Spinal cord (tissue), 9 donors: ENCODE measurements at regions not wholly inside any gene's neighbourhood (a gene's known extent, or its start where the extent isn't known, plus 50 kb on each side); places are given as distances from the start of the nearest gene placed in this dataset.

Source experiments
- DNase-seq, 6 donors: peaks; one replicate each; pipeline versions ENCODE4 v3.0.0 to v3.0.0-alpha.2; 2013 to 2015; ENCODE audit warnings: low spot score in 6 of 6, low read depth in 4 of 6
- H3K27ac ChIP-seq: one replicate; pipeline ENCODE4 v1.5.1; 2013; ENCODE audit warnings: low read depth, low read length, control low read depth
- H3K27me3 ChIP-seq: one replicate; pipeline ENCODE4 v1.6.1; 2013; ENCODE audit warnings: low read length; ENCODE audit not compliant: control insufficient read depth, insufficient read depth
- H3K36me3 ChIP-seq: one replicate; pipeline ENCODE4 v1.6.1; 2013; ENCODE audit warnings: low read length; ENCODE audit not compliant: control insufficient read depth, insufficient read depth
- H3K4me1 ChIP-seq: one replicate; pipeline ENCODE4 v1.6.1; 2013; ENCODE audit warnings: low read length; ENCODE audit not compliant: control insufficient read depth, insufficient read depth
- H3K4me3 ChIP-seq: one replicate; pipeline ENCODE4 v1.5.1; 2013; ENCODE audit warnings: low read depth, low read length, control low read depth
- H3K9me3 ChIP-seq: one replicate; pipeline ENCODE4 v1.6.1; 2013; ENCODE audit warnings: low read length; ENCODE audit not compliant: control insufficient read depth, insufficient read depth
- WGBS: methylation state at CpG from one replicate; pipeline ENCODE4 v1.1.5; 2013; ENCODE audit warnings: missing lambda C conversion rate; ENCODE audit not compliant: insufficient coverage; 5-methylcytosine and 5-hydroxymethylcytosine counted together
- donor health status: healthy.

DNA sequence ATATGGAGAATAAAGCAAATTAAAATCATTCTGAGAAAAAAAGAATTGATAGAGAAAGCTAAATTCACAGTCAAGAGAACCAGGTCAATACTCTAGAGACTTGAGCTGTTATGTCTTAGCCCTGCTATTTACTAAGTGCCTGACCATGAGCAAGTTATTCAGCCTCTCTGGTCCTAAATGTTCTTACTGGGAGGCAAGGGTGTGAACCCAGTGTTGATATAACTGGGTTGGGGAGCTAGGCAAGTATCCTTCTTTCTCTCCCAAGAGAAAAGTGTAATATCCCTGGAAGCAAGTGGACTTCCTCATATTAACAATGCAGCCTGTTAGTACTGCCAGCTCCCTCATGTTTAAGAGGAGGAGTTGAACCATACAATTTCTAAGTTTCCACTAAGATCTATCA is 488.9 kb upstream of the RASGRP1 start:
- Histone ChIP-seq H3K27me3 (no peaks in the 10 kb centered on the region), H3K4me1 (no peaks in the 10 kb centered on the region), H3K27ac (no peak overlapping the region), H3K36me3 (no peaks in the 10 kb centered on the region), H3K4me3 (no peak overlapping the region), H3K9me3 (peaks cover 3% of the 10 kb centered on the region)
- no peak for DNase-seq

GRCh38 chr15:39054128-39054732 is 489.6 kb upstream of the RASGRP1 start:
- DNase-seq, result peak in 1 of 6 donors; percentile 25
- H3K9me3 ChIP-seq, result peaks cover 3% of the 10 kb centered on the region
- no peaks in the 10 kb centered on the region for H3K4me1 ChIP-seq
- no peak overlapping the region for H3K27ac ChIP-seq
- no peaks in the 10 kb centered on the region for H3K27me3 ChIP-seq
- H3K36me3 ChIP-seq, result no peaks in the 10 kb centered on the region
- WGBS, result 29% methylated on average over 2 of the region's 5 CpGs
- no peak overlapping the region for H3K4me3 ChIP-seq

GRCh38 chr15:39056357-39056756 is 491.7 kb upstream of the RASGRP1 start:
- Histone ChIP-seq H3K4me3 (no peak overlapping the region), H3K27me3 (no peaks in the 10 kb centered on the region), H3K27ac (no peak overlapping the region), H3K36me3 (no peaks in the 10 kb centered on the region), H3K9me3 (no peaks in the 10 kb centered on the region), H3K4me1 (no peaks in the 10 kb centered on the region)
- no CpG with 5 or more reads among the region's 1 CpG for WGBS
- DNase-seq, result no peak

DNA sequence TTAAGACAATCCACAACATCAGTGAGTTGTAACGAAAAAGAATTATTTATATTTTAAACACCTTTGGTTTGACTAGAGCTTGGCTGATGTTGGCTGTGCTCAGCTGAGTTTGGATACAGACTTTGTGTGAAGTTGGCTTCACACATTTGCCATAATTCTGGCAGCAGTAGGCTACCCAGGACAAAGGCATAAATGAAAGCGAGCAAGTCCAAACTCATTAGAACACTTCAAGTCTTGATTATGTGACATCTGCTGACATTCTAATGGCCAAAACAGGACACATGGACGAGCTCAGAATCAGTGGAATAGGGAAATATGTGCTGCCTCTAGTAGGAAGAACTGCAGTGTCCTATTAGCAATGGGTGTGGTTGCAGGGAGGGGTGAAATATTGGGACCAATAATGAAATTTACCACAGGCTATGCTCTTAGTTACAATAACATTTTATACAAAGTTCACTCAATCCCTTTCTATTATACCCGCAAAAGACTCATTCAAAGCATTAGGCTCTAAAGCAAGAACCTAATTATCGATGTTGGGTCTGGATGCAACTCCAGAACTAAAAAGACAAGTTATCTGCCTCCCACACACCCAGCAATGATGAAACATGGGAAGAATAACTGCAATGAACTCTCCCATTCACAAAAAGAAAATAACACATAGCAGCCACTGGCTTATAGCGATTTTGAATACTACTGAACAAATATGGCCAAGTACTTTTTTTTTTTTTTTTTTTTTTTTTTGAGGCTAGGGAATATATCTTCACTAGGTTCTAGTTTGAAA is 493.9 kb upstream of the RASGRP1 start:
- H3K9me3 ChIP-seq, result no peaks in the 10 kb centered on the region
- DNase-seq, result peak in 2 of 6 donors; percentile 4 to 52
- H3K27ac ChIP-seq, result no peak overlapping the region
- no peaks in the 10 kb centered on the region for H3K4me1 ChIP-seq
- no peak overlapping the region for H3K4me3 ChIP-seq
- no peaks in the 10 kb centered on the region for H3K27me3 ChIP-seq
- WGBS, result 100% methylated on average over 3 of the region's 6 CpGs
- H3K36me3 ChIP-seq, result no peaks in the 10 kb centered on the region

- Histone ChIP-seq H3K4me1 (no peaks in the 10 kb centered on the region), H3K36me3 (no peaks in the 10 kb centered on the region), H3K4me3 (no peak overlapping the region), H3K27ac (no peak overlapping the region), H3K9me3 (no peaks in the 10 kb centered on the region), H3K27me3 (no peaks in the 10 kb centered on the region)
- DNase-seq, result no peak
- WGBS, result no CpG with 5 or more reads among the region's 4 CpGs
Measured at GRCh38 chr15:39059917-39060316, 495.3 kb upstream of the RASGRP1 start.

DNA sequence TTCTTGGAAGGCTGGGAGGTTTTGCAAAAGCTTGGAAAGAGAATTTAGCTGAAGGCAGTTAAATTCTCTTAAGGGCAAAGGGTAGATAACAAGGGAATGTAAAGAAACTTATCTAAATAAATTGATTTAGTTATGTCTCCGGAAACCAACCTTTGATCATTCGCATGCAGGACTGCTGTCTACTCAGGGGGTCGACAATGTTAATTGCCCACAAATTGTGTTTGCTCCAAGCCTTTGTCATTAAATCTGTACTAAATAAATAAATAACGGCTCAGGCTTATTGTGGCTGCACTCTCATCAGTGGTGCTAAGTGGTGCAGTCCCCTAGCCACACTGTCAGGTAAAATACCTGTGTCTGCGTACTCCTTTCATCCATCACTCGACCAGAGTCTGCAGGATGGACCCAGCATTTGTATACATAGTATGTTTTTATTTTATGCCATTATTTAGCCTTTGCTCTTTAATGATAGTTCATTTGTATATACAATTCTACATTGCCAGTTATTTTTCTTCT is 497.4 kb upstream of the RASGRP1 start:
- Histone ChIP-seq H3K9me3 (no peaks in the 10 kb centered on the region), H3K4me1 (no peaks in the 10 kb centered on the region), H3K27ac (no peak overlapping the region), H3K27me3 (no peaks in the 10 kb centered on the region), H3K4me3 (no peak overlapping the region), H3K36me3 (no peaks in the 10 kb centered on the region)
- WGBS, result 33% methylated on average over 1 of the region's 6 CpGs
- no peak for DNase-seq

DNA sequence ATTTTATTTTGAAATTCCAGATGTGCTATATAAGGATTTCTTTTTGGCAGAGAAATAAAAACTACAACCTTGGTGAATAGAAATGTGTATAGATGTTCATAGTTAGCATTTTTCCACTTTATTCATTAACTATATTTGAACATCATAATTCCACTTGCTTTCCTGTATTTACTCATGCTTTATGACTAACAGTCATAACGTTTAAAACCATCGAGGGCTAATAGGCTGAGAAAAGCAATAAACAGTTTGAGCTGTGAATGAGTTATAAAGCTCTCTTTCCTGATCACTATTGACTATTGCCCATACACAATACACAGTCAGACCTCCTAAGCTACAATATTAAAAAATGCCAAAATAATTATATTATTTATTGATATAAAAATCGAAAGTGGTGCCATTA is 502.1 kb upstream of the RASGRP1 start:
- no peaks in the 10 kb centered on the region for H3K9me3 ChIP-seq
- H3K4me3 ChIP-seq, result no peak overlapping the region
- no CpG with 5 or more reads among the region's 3 CpGs for WGBS
- no peaks in the 10 kb centered on the region for H3K36me3 ChIP-seq
- H3K27me3 ChIP-seq, result no peaks in the 10 kb centered on the region
- H3K27ac ChIP-seq, result no peak overlapping the region
- no peaks in the 10 kb centered on the region for H3K4me1 ChIP-seq
- DNase-seq, result no peak

GRCh38 chr15:39074341-39074985 is 506.4 kb upstream of the THBS1 start:
- H3K4me1 ChIP-seq, result no peaks in the 10 kb centered on the region
- no peaks in the 10 kb centered on the region for H3K27me3 ChIP-seq
- WGBS, result no CpG with 5 or more reads among the region's 5 CpGs
- DNase-seq, result no peak
- no peak overlapping the region for H3K27ac ChIP-seq
- H3K9me3 ChIP-seq, result no peaks in the 10 kb centered on the region
- H3K36me3 ChIP-seq, result no peaks in the 10 kb centered on the region
- no peak overlapping the region for H3K4me3 ChIP-seq

- no peaks in the 10 kb centered on the region for H3K36me3 ChIP-seq
- no peak overlapping the region for H3K27ac ChIP-seq
- H3K4me1 ChIP-seq, result no peaks in the 10 kb centered on the region
- no peak overlapping the region for H3K4me3 ChIP-seq
- H3K27me3 ChIP-seq, result no peaks in the 10 kb centered on the region
- 100% methylated on average over 1 of the region's 3 CpGs for WGBS
- DNase-seq, result no peak
- H3K9me3 ChIP-seq, result no peaks in the 10 kb centered on the region
Measured at GRCh38 chr15:39075311-39075710, 505.6 kb upstream of the THBS1 start.
